Endothelial cell of umbilical vein (primary cell): ENCODE measurements at regions not wholly inside any gene's neighbourhood (a gene's known extent, or its start where the extent isn't known, plus 50 kb on each side); places are given as distances from the start of the nearest gene placed in this dataset.

Experiments used
- EZH2 ChIP-seq: IDR thresholded peaks from 2 replicates; pipeline ENCODE4 v1.6.1; 2012; ENCODE audit warnings: borderline replicate concordance, low read depth, mild to moderate bottlenecking, moderate library complexity, low read length, inconsistent platforms; ENCODE audit not compliant: severe bottlenecking
- FOS ChIP-seq: IDR thresholded peaks from 2 replicates; pipeline ENCODE4 v1.6.1; 2011; ENCODE audit warnings: mild to moderate bottlenecking, low read length, moderate library complexity, borderline replicate concordance; ENCODE audit not compliant: insufficient read depth
- GATA2 ChIP-seq: IDR thresholded peaks from 2 replicates; pipeline ENCODE4 v1.7.0; 2011; ENCODE audit warnings: low read depth, mild to moderate bottlenecking, moderate library complexity, mixed read lengths, low read length; ENCODE audit not compliant: insufficient read length, insufficient read depth
- MYC ChIP-seq: IDR thresholded peaks from one replicate; pipeline ENCODE4 v1.6.1; 2011; ENCODE audit warnings: mild to moderate bottlenecking, low read depth, low read length
- POLR2A ChIP-seq: IDR thresholded peaks from 2 replicates; pipeline ENCODE4 v1.6.1; 2012; ENCODE audit warnings: low read depth, mild to moderate bottlenecking, control low read depth, low read length
- POLR2AphosphoS5 ChIP-seq: IDR thresholded peaks from 2 replicates; pipeline ENCODE4 v1.6.1; 2012; ENCODE audit warnings: low read depth, mild to moderate bottlenecking, control low read depth, low read length, moderate library complexity; ENCODE audit not compliant: insufficient read depth
- TF ChIP-seq, protein P1 (sequence below), 2 donors: IDR thresholded peaks; 1 replicate in 1 of 2; 2 replicates in 1 of 2; pipeline ENCODE4 v1.5.1; 2011; ENCODE audit warnings: low read length in 2 of 2, mild to moderate bottlenecking in 2 of 2, moderate library complexity in 2 of 2, control low read depth in 1 of 2, inconsistent platforms in 1 of 2, low read depth in 1 of 2; ENCODE audit not compliant: insufficient read depth in 1 of 2; ENCODE audit errors: extremely low read depth in 1 of 2
- TF ChIP-seq, protein P2 (sequence below): IDR thresholded peaks from 2 replicates; pipeline ENCODE4 v1.6.1; 2011; ENCODE audit not compliant: insufficient read depth, insufficient read length

DNA sequence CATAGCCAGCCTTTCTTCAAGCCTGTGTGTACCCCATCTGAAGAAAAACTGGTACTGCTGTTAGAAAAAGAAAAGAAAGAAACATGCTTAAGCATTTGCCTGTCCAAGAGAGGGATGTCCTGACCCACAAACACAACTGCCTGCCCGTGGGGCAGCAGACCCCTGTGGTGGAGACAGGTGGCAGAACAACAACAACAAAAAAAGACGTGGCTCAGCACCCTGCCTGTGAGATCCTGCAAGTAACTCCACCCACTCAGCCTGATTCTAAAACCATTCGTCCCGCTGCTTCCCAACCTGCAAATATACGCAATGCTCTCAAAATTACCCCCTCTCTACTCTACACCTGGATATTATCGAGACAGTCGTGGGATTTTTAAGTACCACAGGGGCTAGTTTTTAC lies 64.9 kb upstream of the ZDHHC17 start:
- TF ChIP-seq, protein P1, sequence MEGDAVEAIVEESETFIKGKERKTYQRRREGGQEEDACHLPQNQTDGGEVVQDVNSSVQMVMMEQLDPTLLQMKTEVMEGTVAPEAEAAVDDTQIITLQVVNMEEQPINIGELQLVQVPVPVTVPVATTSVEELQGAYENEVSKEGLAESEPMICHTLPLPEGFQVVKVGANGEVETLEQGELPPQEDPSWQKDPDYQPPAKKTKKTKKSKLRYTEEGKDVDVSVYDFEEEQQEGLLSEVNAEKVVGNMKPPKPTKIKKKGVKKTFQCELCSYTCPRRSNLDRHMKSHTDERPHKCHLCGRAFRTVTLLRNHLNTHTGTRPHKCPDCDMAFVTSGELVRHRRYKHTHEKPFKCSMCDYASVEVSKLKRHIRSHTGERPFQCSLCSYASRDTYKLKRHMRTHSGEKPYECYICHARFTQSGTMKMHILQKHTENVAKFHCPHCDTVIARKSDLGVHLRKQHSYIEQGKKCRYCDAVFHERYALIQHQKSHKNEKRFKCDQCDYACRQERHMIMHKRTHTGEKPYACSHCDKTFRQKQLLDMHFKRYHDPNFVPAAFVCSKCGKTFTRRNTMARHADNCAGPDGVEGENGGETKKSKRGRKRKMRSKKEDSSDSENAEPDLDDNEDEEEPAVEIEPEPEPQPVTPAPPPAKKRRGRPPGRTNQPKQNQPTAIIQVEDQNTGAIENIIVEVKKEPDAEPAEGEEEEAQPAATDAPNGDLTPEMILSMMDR (IDR thresholded peaks at IDR 0.05; ENCODE audit: extremely low read depth in 1 of 2, insufficient read depth in 1 of 2, low read depth in 1 of 2, low read length in 2 of 2): no peak
- no peak for TF ChIP-seq FOS
- TF ChIP-seq, protein P2, sequence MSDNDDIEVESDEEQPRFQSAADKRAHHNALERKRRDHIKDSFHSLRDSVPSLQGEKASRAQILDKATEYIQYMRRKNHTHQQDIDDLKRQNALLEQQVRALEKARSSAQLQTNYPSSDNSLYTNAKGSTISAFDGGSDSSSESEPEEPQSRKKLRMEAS: no peak
- TF ChIP-seq POLR2A: no peak
- TF ChIP-seq POLR2AphosphoS5: no peak
- TF ChIP-seq EZH2: no peak
- no peak for TF ChIP-seq MYC
- TF ChIP-seq GATA2: no peak
